HepG2 (cell line): ENCODE measurements at regions not wholly inside any gene's neighbourhood (a gene's known extent, or its start where the extent isn't known, plus 50 kb on each side); places are given as distances from the start of the nearest gene placed in this dataset.

Experiments
- ATAC-seq: fragments of 200-7000 bp; cut with Tn5 transposase; 3 replicates; pipeline ENCODE4 v1.9.1; 2020; ENCODE audit warnings: mild to moderate bottlenecking, moderate library complexity
- BruUV-seq: library from RNA; stranded (reverse); fragments of 400-500 nt; replicated peaks from 2 replicates; lab custom pipeline; 2021; lab: Mats Ljungman, UMichigan
- CTCF ChIA-PET: fragments of 300-600 bp; formaldehyde crosslinking; extraction: SDS; loops from one replicate; lab custom pipeline; 2021; ENCODE audit warnings: low total read pairs, inconsistent platforms, low intra/inter-chr PET ratio; lab: Yijun Ruan, JAX
- POLR2A ChIA-PET: fragments of 350-600 bp; sonication (Branson Sonifier 250); formaldehyde crosslinking; loops from one replicate; lab custom pipeline; 2020; ENCODE audit warnings: antibody characterized with exemption, inconsistent platforms; lab: Yijun Ruan, JAX
- DNase-seq: peaks from one replicate; pipeline ENCODE4 v3.0.0-alpha.2; 2015; ENCODE audit warnings: low spot score
- FAIRE-seq: peaks from 3 replicates; lab custom pipeline; 2011; peaks lifted over from hg19 to GRCh38; lab: Jason Lieb, UNC
- H2AFZ ChIP-seq: one replicate; pipeline ENCODE4 v1.6.1; 2011; ENCODE audit warnings: low read length, inconsistent platforms
- H3K27ac ChIP-seq: fragments of 300-600 bp; 3 replicates; pipeline ENCODE4 v1.8.0; 2011; ENCODE audit warnings: mixed run types, mild to moderate bottlenecking, mixed read lengths, low read length, inconsistent platforms; ENCODE audit not compliant: insufficient read depth; ENCODE audit errors: extremely low read length
- H3K27me3 ChIP-seq, 2 experiments: fragments of 200-600 bp in 1 of 2; 2 replicates in 1 of 2; 3 replicates in 1 of 2; pipeline versions ENCODE4 v1.6.0 to v1.8.0; 2011; ENCODE audit warnings: low read length in 2 of 2, mild to moderate bottlenecking in 2 of 2, moderate library complexity in 2 of 2, inconsistent platforms in 1 of 2; ENCODE audit not compliant: insufficient read depth in 2 of 2, control insufficient read depth in 1 of 2
- H3K36me3 ChIP-seq, 2 experiments: fragments of 200-600 bp in 1 of 2; replicated peaks in 1 of 2; 2 replicates in 1 of 2; 3 replicates in 1 of 2; pipeline versions ENCODE4 v1.5.1 to v1.8.0; 2011; ENCODE audit warnings: low read length in 2 of 2, inconsistent platforms in 1 of 2; ENCODE audit not compliant: insufficient read depth in 2 of 2, control insufficient read depth in 1 of 2
- H3K4me1 ChIP-seq: 2 replicates; pipeline ENCODE4 v1.5.1; 2012; ENCODE audit warnings: low read length, inconsistent platforms; ENCODE audit not compliant: insufficient read depth
- H3K4me2 ChIP-seq: 2 replicates; pipeline ENCODE4 v1.6.0; 2011; ENCODE audit warnings: low read depth, low read length, inconsistent platforms
- H3K4me3 ChIP-seq, 3 experiments: fragments of 200-600 bp in 1 of 3; sonication (generic), shearing (Covaris generic) in 1 of 3; replicated peaks in 1 of 3; 2 replicates each; pipeline ENCODE4 v1.5.1; 2011 to 2016; ENCODE audit warnings: low read length in 3 of 3, inconsistent platforms in 2 of 3, low read depth in 2 of 3, mild to moderate bottlenecking in 2 of 3, control low read depth in 1 of 3, mixed read lengths in 1 of 3; ENCODE audit not compliant: insufficient read depth in 1 of 3
- H3K79me2 ChIP-seq: one replicate; pipeline ENCODE4 v1.6.1; 2011; ENCODE audit warnings: low read length, inconsistent platforms; ENCODE audit not compliant: insufficient read depth
- H3K9ac ChIP-seq: 2 replicates; pipeline ENCODE4 v1.6.0; 2011; ENCODE audit warnings: mild to moderate bottlenecking, low read depth, low read length, inconsistent platforms; ENCODE audit not compliant: insufficient read depth
- H3K9me3 ChIP-seq: 2 replicates; pipeline ENCODE4 v1.5.1; 2012; ENCODE audit warnings: mild to moderate bottlenecking, low read length
- H4K20me1 ChIP-seq: 2 replicates; pipeline ENCODE4 v1.6.0; 2011; ENCODE audit warnings: inconsistent platforms, mild to moderate bottlenecking, low read length, moderate library complexity; ENCODE audit not compliant: insufficient read depth
- MAFF ChIP-seq: IDR thresholded peaks from 2 replicates; pipeline ENCODE4 v1.6.1; 2011; ENCODE audit warnings: low read depth, low read length, improper control_type of control experiment
- MAFK ChIP-seq, 2 experiments: IDR thresholded peaks in 1 of 2; conservative IDR thresholded peaks in 1 of 2; 2 replicates each; pipeline ENCODE4 v1.6.1; 2011; ENCODE audit warnings: improper control_type of control experiment in 2 of 2, low read length in 2 of 2
- RARG ChIP-seq: sonication (generic); formaldehyde crosslinking; IDR thresholded peaks from 2 replicates; pipeline ENCODE4 v1.4.0; 2020; ENCODE audit warnings: low read depth, mild to moderate bottlenecking, missing genetic modification reagents
- ZBED4 ChIP-seq: sonication (generic); formaldehyde crosslinking; IDR thresholded peaks from 2 replicates; pipeline ENCODE4 v1.4.0; 2020; ENCODE audit warnings: missing genetic modification reagents, borderline replicate concordance
- ZMYM4 ChIP-seq: sonication (generic); formaldehyde crosslinking; IDR thresholded peaks from 2 replicates; pipeline ENCODE4 v1.8.1; 2023; ENCODE audit warnings: mild to moderate bottlenecking, missing genetic modification reagents
- ZNF136 ChIP-seq: sonication (generic); formaldehyde crosslinking; IDR thresholded peaks from 2 replicates; pipeline ENCODE4 v1.8.1; 2022; ENCODE audit warnings: low read depth, mild to moderate bottlenecking, moderate library complexity, missing genetic modification reagents
- ZNF343 ChIP-seq: sonication (generic); formaldehyde crosslinking; IDR thresholded peaks from 2 replicates; pipeline ENCODE4 v1.4.0; 2020; ENCODE audit warnings: mild to moderate bottlenecking, missing genetic modification reagents
- ZNF496 ChIP-seq: sonication (generic); formaldehyde crosslinking; IDR thresholded peaks from 2 replicates; pipeline ENCODE4 v1.8.1; 2023; ENCODE audit warnings: mild to moderate bottlenecking, moderate library complexity, missing genetic modification reagents; ENCODE audit not compliant: insufficient replicate concordance
- WGBS: methylation state at CpG from one replicate; pipeline ENCODE4 v1.1.6; 2017; ENCODE audit warnings: low lambda C conversion rate; 5-methylcytosine and 5-hydroxymethylcytosine counted together
- in situ Hi-C: cut with HindIII; loops from 2 replicates; pipeline ENCODE4 v1.10.0; 2017; ENCODE audit warnings: low pct_unique_long_range_greater_than_20kb; ENCODE audit not compliant: extremely low pct_ligation_motif_present
- intact Hi-C: fragments of 100-400 bp; cut with micrococcal nuclease; formaldehyde crosslinking; loops from one replicate; pipeline ENCODE4 v1.10.0; 2022; ENCODE audit not compliant: unreplicated experiment

- TF ChIP-seq ZBED4 (CRISPR knock-in tag) = no peak
- TF ChIP-seq ZNF136 (CRISPR knock-in tag) = no peak
- TF ChIP-seq RARG (CRISPR knock-in tag) = no peak
Observed at GRCh38 chrX:78593701-78594100, 65.4 kb downstream of the RTL3 start (continued).

GRCh38 chrX:78592030-78592429, 67.1 kb downstream of the RTL3 start:
- WGBS = 0% methylated on average over 2 of the region's 2 CpGs
- FAIRE-seq (no peak), ATAC-seq (no peak), DNase-seq (no peak)
- H3K4me2 ChIP-seq = no peak overlapping the region
- intact Hi-C loops = no loop called here
- H3K9ac ChIP-seq = no peak overlapping the region
- no peaks in the 10 kb centered on the region for H4K20me1 ChIP-seq
- no peaks in the 10 kb centered on the region for H3K9me3 ChIP-seq
- no peak overlapping the region for H2AFZ ChIP-seq
- POLR2A ChIA-PET = no interaction called here
- no peaks in the 10 kb centered on the region for H3K27me3 ChIP-seq
- no peak overlapping the region for H3K27ac ChIP-seq
- BruUV-seq = no TSS peak
- in situ Hi-C loops = no loop called here
- no peaks in the 10 kb centered on the region for H3K4me1 ChIP-seq
- H3K4me3 ChIP-seq = no peak overlapping the region
- no peaks in the 10 kb centered on the region for H3K79me2 ChIP-seq
- no peaks in the 10 kb centered on the region for H3K36me3 ChIP-seq
- TF ChIP-seq ZMYM4 (no peak), ZNF343 (no peak), ZNF496 (CRISPR knock-in tag) (no peak), MAFK (conservative IDR thresholded peaks at IDR 0.05 in 1 of 2, IDR thresholded peaks at IDR 0.05 in 1 of 2; ENCODE audit: low read length in 2 of 2) (peak; percentile 51 to 80; a peak in 3 of 4 replicates), MAFF (peak; percentile 72)
- CTCF ChIA-PET = no interaction called here
